BE2C (cell line): ENCODE measurements at regions not wholly inside any gene's neighbourhood (a gene's known extent, or its start where the extent isn't known, plus 50 kb on each side); places are given as distances from the start of the nearest gene placed in this dataset.

Experiments
- DNase-seq: peaks from one replicate; pipeline ENCODE4 v3.0.0-alpha.2; 2020
- H3K27me3 ChIP-seq: fragments of 250-450 bp; sonication (Bioruptor Pico); 2 replicates; pipeline ENCODE4 v1.5.1; 2020; ENCODE audit warnings: mild to moderate bottlenecking
- H3K36me3 ChIP-seq: fragments of 250-450 bp; sonication (Bioruptor Pico); 2 replicates; pipeline ENCODE4 v1.5.1; 2020; ENCODE audit warnings: mild to moderate bottlenecking
- H3K4me1 ChIP-seq: fragments of 250-450 bp; sonication (Bioruptor Pico); 2 replicates; pipeline ENCODE4 v1.5.1; 2020
- H3K4me3 ChIP-seq: 2 replicates; pipeline ENCODE4 v1.5.1; 2011; ENCODE audit warnings: low read depth, low read length
- H3K9me3 ChIP-seq: fragments of 250-450 bp; sonication (Bioruptor Pico); 2 replicates; pipeline ENCODE4 v1.5.1; 2020
- CTCF ChIP-seq: IDR thresholded peaks from 2 replicates; pipeline ENCODE4 v1.5.1; 2012; ENCODE audit warnings: mild to moderate bottlenecking, low read depth, low read length

GRCh38 chr16:54346041-54346440 is 59.5 kb upstream of the IRX3 start:
- Histone ChIP-seq H3K36me3 (no peaks in the 10 kb centered on the region), H3K27me3 (no peaks in the 10 kb centered on the region), H3K9me3 (no peaks in the 10 kb centered on the region), H3K4me1 (no peaks in the 10 kb centered on the region), H3K4me3 (no peak overlapping the region)
- DNase-seq = no peak
- TF ChIP-seq CTCF = no peak

GRCh38 chr16:54344646-54345630 is 58.4 kb upstream of the IRX3 start:
- no peaks in the 10 kb centered on the region for H3K27me3 ChIP-seq
- H3K4me1 ChIP-seq = no peaks in the 10 kb centered on the region
- no peak for TF ChIP-seq CTCF
- H3K9me3 ChIP-seq = no peaks in the 10 kb centered on the region
- no peaks in the 10 kb centered on the region for H3K36me3 ChIP-seq
- no peak for DNase-seq
- H3K4me3 ChIP-seq = no peak overlapping the region

GRCh38 chr16:54342966-54343365 is 56.4 kb upstream of the IRX3 start:
- TF ChIP-seq CTCF = no peak

GRCh38 chr16:54341892-54342776 is 55.5 kb upstream of the IRX3 start:
- Histone ChIP-seq H3K36me3 (no peaks in the 10 kb centered on the region), H3K4me1 (no peaks in the 10 kb centered on the region), H3K27me3 (peaks cover 3% of the 10 kb centered on the region), H3K9me3 (no peaks in the 10 kb centered on the region), H3K4me3 (no peak overlapping the region)
- no peak for DNase-seq
- TF ChIP-seq CTCF = no peak

More at GRCh38 chr16:54342966-54343365, 56.4 kb upstream of the IRX3 start:
- no peak for DNase-seq
- H3K4me1 ChIP-seq = no peaks in the 10 kb centered on the region
- H3K4me3 ChIP-seq = no peak overlapping the region
- H3K9me3 ChIP-seq = no peaks in the 10 kb centered on the region
- no peaks in the 10 kb centered on the region; the same call in 1 of the 2 replicates for H3K27me3 ChIP-seq
- H3K36me3 ChIP-seq = no peaks in the 10 kb centered on the region

- H3K27me3 ChIP-seq = peaks cover 6% of the 10 kb centered on the region
- no peak for DNase-seq
- H3K9me3 ChIP-seq = no peaks in the 10 kb centered on the region
- no peaks in the 10 kb centered on the region for H3K36me3 ChIP-seq
- H3K4me1 ChIP-seq = no peaks in the 10 kb centered on the region
- no peak for TF ChIP-seq CTCF
- H3K4me3 ChIP-seq = no peak overlapping the region
Observed at GRCh38 chr16:54340531-54340930, 53.9 kb upstream of the IRX3 start.
